ENCODE measurements at regions not wholly inside any gene's neighbourhood (a gene's known extent, or its start where the extent isn't known, plus 50 kb on each side); places are given as distances from the start of the nearest gene placed in this dataset.

DNA sequence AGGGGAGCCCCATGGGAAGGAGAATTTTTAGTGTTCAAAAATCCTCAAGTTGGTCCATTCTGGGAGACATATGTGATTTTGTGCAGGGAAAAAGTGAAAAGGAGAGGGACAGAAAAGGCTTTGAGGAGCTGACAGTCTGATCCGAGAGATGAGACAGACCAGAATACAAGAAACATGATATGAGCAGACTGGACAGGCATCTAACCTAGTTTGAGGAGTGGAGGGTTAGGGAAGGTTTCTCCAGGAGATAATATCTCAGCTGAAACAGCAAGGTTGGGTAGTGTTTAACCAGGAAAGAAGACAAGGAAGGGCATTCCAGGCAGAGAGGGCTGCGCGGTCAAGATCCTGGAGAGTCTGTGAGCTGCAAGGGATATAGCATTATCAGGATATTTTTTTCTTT lies 101.4 kb upstream of the NCAM1 start:
- DNase-seq (ENCODE audit: low read depth): no peak

DNA sequence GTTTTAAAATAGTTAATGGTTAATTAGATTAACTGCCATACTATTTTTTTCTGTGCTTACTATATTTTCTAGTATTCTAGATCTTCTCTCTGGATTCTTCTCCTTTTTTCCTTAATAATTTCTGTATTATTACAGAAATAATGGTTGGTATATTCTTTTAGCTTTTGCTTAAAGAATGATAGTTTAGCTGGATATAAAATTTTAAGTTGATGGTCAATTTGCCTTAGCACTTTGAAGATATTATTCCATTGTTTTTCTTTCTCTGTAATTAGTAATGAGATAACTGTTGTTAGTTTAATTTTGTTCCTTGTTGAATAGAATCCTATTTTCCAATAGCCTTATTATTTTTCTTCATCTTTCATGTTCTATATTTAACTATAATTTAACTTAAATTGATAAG lies 99.9 kb upstream of the NCAM1 start:
- no peak for DNase-seq (ENCODE audit: low read depth)

DNA sequence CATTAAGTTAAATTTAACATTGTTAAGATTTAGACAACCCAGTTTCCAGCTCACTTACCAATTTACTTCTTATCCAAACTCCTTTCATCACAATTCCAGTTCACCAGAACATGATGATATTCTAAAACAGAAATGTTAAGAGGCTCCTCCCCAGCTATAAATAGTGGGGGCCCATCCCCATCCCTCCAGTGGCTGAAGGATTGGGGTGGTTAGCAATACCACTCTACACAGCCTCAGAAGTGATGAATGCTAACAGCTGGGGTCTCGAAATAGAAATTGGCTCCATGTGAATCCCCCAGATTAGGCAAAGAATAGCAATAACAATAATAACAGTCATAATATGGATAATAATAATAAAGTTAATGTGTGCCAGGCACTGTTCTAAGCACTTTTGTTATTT lies 97.9 kb upstream of the NCAM1 start:
- no peak for DNase-seq (ENCODE audit: low read depth)

DNA sequence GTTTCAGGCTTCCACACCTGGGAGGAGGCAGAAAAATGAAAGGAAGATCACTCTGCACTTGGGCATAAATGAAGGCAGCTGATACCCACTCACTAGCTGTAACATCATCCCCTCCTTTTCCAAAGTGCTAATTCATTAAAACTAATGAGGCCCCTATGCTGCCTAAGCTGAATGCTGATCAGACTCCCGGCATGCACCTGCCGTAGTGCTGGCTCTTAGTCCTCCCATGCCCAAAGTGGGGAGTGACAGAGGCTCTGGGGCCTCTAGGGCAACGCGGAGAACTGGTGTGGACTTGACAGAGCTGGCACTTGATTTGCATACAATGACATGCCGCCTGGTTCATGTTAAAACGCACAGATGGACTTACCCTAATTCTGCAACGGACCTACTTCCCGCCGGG lies 96.5 kb upstream of the NCAM1 start:
- DNase-seq (ENCODE audit: low read depth): no peak

DNA sequence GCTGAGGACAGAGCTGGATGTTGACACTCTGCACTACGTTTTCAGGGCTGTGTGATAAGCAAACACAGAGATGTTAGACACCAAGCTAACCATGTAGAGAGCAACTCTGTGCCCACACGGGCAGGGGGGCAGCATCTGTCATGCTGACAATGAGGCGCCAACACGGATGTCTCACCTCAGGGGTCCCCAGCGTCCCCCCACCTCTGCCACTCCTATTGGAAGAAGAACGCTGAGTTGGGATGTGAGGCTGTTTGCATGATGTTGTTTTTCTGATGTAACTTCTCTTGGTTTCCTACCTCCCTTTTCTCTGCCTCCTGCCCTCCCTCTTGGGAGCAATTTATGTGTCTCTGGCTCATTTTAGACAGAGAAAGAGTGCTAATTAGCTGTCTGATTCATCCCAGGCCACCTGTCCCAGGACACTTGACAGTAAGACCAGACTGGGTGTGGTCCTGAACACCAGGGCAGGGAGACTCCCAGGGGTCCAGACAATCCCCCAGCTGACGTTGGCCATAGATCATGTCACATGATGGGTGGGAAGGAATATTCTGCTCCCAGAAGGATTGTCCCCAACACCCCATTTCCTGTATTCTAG lies 89.2 kb upstream of the NCAM1 start:
- DNase-seq (ENCODE audit: low read depth): no peak

DNA sequence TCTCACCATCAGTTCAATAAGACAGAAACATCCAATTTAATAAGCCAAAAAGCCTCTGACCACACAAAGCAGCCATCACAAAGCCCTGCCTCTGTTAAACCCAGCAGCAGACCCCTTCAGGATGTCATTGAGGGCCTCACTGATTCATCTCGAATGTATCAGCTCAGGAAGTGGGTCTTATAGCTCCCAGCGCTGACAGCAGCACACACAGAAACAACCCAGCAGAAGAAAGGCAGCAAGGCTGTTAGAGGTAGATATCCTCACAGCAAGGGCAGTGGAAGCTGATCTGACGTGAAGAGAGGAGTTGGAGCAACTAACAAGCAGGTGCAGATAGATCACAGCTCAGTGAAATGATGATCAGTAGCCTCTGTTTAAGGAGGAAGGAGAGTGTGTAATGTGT lies 86.2 kb upstream of the NCAM1 start:
- DNase-seq (ENCODE audit: low read depth): no peak

DNA sequence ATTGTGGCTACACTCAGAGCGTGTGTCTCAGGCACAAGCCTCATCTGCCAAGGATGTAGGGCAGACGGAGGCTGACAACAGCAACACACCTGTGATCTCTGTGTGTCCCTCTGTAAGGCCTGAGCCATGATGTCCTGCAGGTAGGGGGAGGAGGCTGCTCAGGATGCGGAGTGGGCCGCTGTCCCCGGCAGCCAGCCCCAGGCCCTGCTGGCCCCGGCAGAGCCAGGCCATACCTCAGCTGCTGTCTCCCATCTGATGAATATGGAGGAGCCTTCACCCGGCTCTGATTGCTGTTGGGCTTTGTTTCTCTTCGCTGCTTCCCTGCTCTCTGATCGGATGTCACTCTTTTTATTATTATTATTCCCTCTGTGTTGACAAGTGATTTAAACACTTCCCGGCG lies 83.6 kb upstream of the NCAM1 start:
- DNase-seq (ENCODE audit: low read depth): no peak

DNA sequence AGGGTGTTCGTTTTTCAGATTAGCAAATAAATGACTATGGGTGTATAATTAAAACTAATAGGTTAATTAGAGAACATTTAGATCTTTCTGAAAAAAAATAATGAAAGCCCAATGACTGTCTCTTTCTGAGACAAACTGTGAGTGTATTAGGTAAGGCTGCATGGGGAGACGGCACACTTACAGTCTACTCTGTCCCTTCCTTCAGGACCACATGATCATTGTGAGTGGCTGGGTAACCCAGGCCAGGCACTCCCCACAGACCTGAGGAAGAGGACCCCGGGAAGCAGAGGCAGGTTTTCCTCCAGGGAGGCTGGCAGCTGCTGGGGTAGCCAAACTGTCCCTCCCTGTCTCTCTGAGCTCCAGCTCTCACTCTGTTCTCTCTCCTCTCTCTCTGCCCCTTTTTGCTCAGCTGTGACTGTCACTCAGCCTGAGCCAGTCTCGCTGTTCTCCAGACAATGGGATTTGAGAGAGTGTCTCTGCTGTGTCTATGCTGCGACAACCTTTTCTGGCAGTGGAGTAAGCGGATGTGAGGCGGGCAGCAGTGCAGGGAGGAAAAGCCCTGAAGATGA lies 83.1 kb upstream of the NCAM1 start:
- DNase-seq (ENCODE audit: low read depth): no peak

DNA sequence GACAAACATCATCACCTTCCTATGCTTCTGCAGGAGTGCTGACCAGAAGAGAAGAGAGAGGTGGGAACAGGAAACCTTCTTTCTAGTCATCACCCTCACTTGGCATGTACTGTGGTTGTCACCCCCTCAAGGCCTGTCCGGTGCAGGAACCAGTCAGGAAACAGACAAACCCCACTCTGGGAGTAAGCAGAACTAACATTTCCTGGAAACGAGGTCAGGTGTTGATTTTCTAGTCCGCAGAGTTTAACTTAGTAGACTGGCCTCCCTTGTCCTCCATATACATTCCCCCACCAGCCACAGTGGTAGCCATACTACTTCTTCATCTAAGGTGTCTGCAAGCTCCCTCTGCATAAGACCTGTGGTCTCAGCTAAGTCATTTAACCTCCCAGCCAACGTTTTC lies 80.7 kb upstream of the NCAM1 start:
- DNase-seq (ENCODE audit: low read depth): no peak

DNA sequence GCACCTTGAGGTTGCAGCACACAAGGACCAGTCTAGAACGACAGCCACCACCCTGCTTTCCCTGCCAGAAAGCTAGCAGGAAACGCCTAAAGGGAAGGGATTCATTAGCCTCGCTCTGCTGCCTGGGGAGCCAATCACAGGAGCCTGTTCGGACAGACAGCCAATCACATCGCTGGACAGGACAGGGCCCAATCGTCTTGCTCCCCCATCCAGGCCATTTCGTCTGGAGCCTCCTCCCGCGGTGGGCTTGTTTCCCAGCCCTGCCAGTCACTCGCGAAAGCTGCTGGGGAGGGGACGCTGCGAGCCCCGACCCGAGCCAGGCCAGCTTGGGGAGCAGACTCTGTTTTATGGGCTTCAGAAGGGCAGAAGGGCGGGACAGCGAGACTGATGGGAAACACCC lies 79.8 kb upstream of the NCAM1 start:
- peak; percentile 35 for DNase-seq (ENCODE audit: low read depth)

DNA sequence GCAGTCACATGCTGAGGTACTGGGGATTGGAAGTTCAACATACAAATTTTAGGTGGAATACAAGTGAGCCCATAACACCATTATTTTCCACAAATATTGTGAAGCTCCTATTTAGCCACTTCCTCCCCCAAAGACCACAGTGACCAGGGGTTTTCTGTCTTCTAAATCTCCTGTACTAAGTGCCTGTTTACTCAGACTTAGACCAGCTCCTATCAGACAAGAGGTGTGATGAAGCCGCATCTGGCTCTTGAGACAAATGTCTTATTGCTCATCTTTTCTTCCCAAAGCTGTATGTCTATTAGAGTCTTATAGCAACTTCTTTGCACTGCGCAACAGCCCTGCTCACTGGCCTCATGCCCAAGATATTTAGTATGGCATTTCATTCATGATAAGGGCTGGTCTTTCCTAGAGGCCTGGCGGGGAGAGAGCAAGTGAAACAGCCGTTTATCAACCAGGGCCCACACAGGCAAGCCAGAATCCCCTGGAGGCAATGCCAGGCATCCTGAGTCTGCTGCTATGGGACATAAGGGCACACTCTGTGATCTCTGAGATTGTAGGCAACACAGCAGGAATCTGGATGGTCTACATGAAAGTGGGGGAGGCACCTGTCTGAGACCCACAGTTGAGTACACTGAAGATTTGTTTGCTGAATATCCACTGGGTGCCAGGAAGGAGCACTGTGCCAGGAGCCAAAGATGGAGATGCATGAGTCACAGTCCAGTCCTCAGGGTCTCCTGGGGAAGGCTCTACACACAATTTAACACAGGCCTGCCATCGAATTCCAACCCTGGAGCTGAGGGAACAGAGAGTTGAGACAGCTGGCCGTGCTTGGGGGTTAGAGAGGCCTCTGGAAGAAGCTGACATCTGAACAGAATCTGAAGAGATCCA lies 78.5 kb upstream of the NCAM1 start:
- no peak for DNase-seq (ENCODE audit: low read depth)

DNA sequence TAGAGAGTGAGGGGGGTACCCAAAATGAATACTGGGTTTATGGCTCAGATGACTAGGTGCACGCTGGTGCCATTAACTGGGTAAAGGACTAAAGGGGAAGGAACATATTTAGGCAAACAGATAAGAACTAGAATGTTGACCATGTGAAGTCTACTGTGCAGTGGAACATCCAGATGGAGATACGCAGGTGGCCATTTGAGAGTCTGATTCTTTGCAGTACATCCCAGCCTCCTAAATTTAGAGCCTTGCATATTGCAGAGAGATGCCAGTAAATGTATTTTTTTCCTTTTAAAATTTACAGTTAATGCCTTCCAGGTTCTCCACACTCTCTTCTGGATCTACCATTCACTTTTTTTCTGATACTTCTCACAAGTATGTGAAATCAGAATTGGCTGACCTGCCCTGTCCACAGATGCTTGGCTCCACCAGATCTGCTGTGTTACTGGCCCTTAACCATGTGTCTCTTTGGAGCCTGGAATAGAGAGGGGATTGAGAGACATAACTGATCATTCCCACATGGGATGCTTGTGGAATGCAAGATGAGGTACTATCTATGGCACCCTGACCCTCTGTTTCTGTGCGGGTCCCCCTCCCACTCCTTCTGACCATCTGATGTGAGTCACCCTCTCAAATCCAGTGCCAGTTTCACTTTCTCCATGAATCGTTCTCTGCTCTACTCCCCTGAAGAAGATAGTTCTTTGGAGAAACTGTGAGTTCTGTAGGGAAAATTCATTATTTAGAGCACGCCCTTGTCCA lies 77.0 kb upstream of the NCAM1 start:
- DNase-seq (ENCODE audit: low read depth): no peak

DNA sequence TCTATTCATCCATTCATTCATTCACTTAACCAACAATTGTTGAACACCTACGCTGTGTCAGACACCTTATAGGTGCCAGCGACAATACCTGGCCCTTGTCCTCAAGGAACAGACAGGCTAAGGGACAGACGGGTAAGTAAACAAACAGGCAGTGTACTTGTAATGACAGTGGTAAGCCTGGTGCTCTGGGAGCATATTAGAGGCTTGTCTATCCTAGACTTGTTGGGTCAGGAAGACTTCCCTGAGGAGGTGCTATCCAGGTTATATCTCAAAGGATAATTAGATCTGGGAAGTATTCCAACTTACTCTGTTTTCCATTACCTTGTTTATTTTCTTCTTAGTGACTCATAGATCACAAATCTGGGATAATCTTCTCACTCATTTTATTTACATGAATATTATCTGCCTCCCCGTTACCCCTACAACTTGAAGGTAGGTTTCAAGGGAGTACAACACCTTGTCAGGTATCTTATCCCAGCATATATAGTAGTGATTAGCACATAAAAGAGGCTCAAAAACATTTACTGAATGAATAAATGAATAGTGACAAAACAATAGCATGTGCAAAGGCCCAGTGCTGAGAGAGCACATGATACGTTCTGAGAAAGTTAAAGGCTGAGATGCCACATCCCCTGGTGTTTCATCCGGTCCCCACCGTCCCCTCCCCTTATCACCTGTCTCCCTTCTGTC lies 75.3 kb upstream of the NCAM1 start:
- DNase-seq (ENCODE audit: low read depth): no peak

DNA sequence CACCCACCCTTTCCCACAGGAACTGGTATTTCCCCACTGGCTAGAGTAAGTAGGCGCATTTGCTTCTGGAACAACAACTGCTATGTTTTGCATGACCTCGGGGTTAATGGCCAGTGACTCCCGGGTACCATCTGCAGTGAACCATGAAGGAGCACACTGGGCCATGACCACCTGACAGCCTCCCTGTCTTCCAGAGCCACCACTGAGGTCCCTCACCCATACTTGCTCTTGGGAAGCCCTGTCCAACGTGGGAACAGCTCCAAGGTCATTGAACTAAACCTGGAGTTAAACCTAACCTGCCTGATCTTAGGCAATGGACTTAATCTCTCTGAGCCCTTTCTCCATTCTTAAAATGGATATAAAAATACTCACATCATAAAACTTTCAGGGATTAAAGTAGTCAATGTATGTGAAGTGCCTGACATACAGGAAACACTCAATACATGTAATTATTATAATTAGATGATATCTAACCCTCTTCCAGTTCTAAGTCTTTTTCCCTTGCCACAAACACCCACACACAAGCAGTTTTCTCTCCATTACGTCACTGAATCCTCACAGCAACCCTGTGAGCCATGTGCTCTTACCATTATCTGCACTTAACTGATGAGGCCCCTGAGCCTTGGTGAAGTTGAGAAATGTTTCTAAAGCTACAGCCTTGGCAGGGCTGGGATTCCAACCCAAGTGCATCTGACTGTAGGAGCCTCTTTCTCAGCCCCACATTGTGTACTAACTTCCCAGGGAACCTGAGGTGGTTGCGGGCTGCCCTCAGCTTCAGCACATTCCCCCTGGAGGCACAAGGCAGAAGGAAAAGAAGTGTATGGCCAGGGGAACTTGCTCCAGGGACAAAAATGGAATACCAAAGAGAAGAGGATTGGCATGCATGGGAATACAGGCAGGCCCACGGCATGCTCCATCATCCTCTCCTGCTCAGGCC lies 74.5 kb upstream of the NCAM1 start:
- no peak for DNase-seq (ENCODE audit: low read depth)

DNA sequence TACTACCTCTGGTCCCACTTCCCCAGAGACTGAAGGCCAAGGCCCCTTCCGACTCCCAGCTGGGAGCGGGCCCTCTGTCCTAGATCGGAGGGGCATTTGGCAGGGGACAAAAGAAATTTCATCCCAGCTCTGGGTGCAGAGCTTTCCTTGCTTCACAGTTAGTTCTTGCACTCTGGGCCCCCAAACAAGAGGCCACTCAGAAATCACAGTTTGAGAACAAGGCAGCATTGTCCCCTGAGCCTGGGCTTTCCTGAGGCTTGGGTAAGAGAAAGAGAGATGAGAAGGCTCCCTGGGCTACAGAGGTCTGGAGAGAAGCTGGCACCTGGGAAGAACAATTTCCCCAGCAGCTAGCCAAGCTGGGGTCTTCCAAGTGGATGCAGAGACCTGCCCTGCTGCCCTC lies 71.8 kb upstream of the NCAM1 start:
- DNase-seq (ENCODE audit: low read depth): no peak

DNA sequence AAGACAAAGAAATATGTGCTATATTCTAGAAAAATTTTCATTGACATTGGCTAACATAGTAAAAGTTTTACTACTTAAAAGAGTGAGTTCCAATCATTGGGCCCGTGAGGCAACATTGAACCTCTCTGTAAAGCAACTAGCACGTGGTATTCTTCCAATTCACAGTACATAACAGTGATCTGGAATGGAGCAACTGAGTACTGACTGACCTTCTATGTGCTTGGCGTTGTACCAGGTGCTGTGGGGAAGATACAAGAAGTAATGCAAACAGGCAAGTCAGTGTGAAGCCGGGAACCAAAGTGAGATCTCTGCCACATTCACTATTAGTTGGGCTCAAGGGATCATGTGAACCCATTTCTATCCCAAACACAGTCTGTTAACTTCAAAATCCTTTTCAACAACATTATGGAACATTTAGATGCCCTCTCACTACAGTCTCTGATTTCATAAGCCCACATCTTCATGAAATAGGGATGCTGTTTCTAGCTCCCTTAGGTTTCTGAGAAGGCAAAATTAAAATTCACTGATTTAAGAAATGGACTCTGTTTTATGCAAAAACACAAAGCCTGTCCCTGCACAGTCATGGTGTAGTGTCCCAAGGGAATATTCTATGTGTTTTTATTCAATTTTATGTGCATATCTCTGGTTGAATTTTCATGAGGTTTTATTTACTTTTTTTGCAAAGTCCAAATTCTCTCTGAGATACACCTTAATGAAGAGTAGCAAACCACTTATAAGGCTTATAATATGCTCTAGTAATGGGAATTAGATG lies 61.8 kb upstream of the NCAM1 start:
- DNase-seq (ENCODE audit: low read depth): no peak

DNA sequence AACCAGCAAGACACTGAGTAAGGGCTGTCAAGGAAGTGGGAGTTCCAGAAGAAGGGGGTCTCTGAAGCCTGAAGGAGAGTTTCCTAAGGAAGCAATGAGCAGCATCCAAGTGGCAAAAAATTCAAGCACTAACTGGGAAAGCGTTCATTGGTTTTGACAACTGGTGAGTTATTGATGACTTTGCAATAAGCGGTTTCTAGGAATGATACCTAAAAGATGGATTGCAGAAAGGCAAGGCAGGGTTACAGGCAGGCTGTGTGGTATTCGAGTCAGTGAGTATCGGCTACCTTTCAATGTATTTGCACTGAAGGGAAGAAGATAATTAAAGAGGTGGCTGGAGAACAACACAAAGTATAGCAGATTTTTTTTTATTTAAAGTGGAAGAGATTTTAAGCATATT lies 59.3 kb upstream of the NCAM1 start:
- no peak for DNase-seq (ENCODE audit: low read depth)

DNA sequence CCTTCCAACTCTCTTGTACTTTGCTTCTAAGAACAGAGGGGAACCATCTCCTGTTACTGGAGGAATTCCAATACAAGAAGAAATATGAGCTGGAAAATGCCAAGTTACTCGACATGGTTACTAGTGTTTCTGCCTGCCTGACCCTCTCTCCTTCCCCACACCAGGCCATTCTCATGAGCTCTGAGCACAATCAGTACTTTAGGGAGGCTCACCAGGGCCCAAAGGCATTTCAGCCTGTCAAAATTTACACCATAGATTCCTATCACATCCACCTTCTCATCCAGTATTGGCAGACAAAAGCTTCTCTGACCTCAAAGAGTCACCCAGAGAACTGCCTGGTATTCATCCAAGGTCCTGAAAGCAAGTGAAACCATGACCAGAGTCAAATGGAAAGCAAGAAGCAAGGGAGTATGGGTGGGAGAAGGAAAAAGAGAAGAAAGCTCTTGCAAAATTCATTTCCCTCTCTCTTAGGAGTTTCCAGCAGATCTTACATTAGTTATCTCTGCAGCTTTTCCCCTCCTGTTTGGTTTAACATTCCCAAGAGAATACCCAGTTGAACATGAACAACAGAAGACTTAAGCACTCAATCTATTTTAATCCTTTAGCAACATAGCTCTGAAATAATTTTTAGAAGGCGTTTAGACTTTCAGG lies 58.7 kb upstream of the NCAM1 start:
- DNase-seq (ENCODE audit: low read depth): no peak

DNA sequence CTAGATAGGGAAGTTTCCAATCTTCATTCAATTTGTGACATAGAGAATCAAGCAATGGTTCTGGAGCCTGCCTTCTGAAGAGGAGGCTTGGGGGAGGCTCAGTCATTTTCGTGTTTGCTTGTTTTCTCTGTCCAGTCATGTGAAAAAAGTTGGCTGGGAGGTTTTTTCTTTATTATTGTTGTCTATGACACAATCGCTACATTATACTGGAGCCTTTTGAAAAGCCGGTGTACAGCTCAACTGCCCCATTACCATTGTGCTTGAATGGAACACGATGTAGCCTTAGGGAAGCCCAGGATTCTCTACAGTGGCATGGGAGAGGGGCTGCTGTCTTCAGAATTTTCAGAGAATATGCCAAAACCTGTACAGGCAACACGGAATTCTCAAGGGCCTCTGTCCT lies 57.9 kb upstream of the NCAM1 start:
- DNase-seq (ENCODE audit: low read depth): no peak

DNA sequence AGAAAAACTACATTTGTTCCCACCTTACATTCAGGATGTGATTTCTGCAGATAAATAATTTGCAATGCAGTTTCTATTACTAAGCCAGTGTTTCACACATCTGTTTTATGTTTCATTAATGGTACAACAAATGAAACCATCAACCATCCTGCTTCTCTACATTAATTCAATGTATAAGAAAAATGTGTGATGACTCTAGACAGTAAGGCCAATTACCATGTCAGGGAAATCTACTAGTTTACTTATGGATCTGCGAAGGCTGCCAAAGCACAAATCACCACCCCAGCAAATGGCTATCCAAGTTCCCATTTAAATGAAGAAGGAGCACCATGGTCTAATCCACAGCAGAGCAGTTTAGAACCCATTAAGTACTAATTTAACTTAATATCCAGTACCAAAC lies 50.1 kb upstream of the NCAM1 start:
- DNase-seq (ENCODE audit: low read depth): no peak

Measured in fibroblast of the conjunctiva (primary cell).